Stimulated activated CD4-positive, alpha-beta T cell treated with anti-CD3 and anti-CD28 coated beads, Interleukin-1b, Interleukin-23, amount 100 ng/mL, for 24 hours (primary cell): ENCODE measurements at regions not wholly inside any gene's neighbourhood (a gene's known extent, or its start where the extent isn't known, plus 50 kb on each side); places are given as distances from the start of the nearest gene placed in this dataset.

ENCODE experiments used
- DNase-seq, 4 experiments: peaks; one replicate each; pipeline ENCODE4 v3.0.0-alpha.2; 2020; ENCODE audit warnings: low read depth in 4 of 4, low spot score in 1 of 4

GRCh38 chr2:18684206-18685038 is 95.1 kb upstream of the NT5C1B start:
- no peak for DNase-seq

- DNase-seq, result no peak
Measured at GRCh38 chr2:18682681-18683080, 93.3 kb upstream of the NT5C1B start.

- DNase-seq, result no peak
Measured at GRCh38 chr2:18677280-18677679, 87.9 kb upstream of the NT5C1B start.

- no peak for DNase-seq
Measured at GRCh38 chr2:18674309-18674708, 84.9 kb upstream of the NT5C1B start.

- DNase-seq, result no peak
Measured at GRCh38 chr2:18671363-18671762, 82.0 kb upstream of the NT5C1B start.

- DNase-seq, result no peak
Measured at GRCh38 chr2:18668221-18668620, 78.9 kb upstream of the NT5C1B start.

- no peak for DNase-seq
Measured at GRCh38 chr2:18664421-18664820, 75.1 kb upstream of the NT5C1B start.

GRCh38 chr2:18663861-18664260 is 74.5 kb upstream of the NT5C1B start:
- no peak for DNase-seq

GRCh38 chr2:18662689-18663088 is 73.3 kb upstream of the NT5C1B start:
- no peak for DNase-seq

GRCh38 chr2:18659915-18660314 is 70.5 kb upstream of the NT5C1B start:
- no peak for DNase-seq

GRCh38 chr2:18656048-18656447 is 66.7 kb upstream of the NT5C1B start:
- DNase-seq, result no peak

GRCh38 chr2:18651842-18652774 is 62.7 kb upstream of the NT5C1B start:
- no peak for DNase-seq

GRCh38 chr2:18650221-18650620 is 60.9 kb upstream of the NT5C1B start:
- no peak for DNase-seq

- no peak for DNase-seq
Measured at GRCh38 chr2:18649502-18650135, 60.2 kb upstream of the NT5C1B start.

- no peak for DNase-seq
Measured at GRCh38 chr2:18648161-18648560, 58.8 kb upstream of the NT5C1B start.

GRCh38 chr2:18647731-18648130 is 58.4 kb upstream of the NT5C1B start:
- DNase-seq, result no peak

GRCh38 chr2:18645315-18645714 is 55.9 kb upstream of the NT5C1B start:
- no peak for DNase-seq

- no peak for DNase-seq
Measured at GRCh38 chr2:18644115-18644462, 54.7 kb upstream of the NT5C1B start.

- no peak for DNase-seq
Measured at GRCh38 chr2:18643326-18644114, 54.2 kb upstream of the NT5C1B start.

GRCh38 chr2:18641823-18642222 is 52.5 kb upstream of the NT5C1B start:
- DNase-seq, result no peak
